MM.1S (cell line): ENCODE measurements at regions not wholly inside any gene's neighbourhood (a gene's known extent, or its start where the extent isn't known, plus 50 kb on each side); places are given as distances from the start of the nearest gene placed in this dataset.

Experiments
- DNase-seq: peaks from one replicate; pipeline ENCODE4 v3.0.0-alpha.2; 2015
- H2AFZ ChIP-seq: fragments of 300-600 bp; sonication (generic); 2 replicates; pipeline ENCODE4 v1.6.0; 2016; ENCODE audit warnings: antibody characterized with exemption, low read length
- H3F3A ChIP-seq: fragments of 300-600 bp; sonication (generic); 2 replicates; pipeline ENCODE4 v1.6.1; 2016; ENCODE audit warnings: mild to moderate bottlenecking, antibody characterized with exemption, low read length, moderate library complexity, mixed read lengths; ENCODE audit not compliant: insufficient read depth
- H3K27ac ChIP-seq: fragments of 300-600 bp; sonication (generic); 2 replicates; pipeline ENCODE4 v1.5.1; 2016; ENCODE audit warnings: mild to moderate bottlenecking, low read length
- H3K27me3 ChIP-seq: fragments of 300-600 bp; sonication (generic); replicated peaks from 2 replicates; pipeline ENCODE4 v1.6.0; 2016; ENCODE audit warnings: low read length; ENCODE audit not compliant: insufficient read depth
- H3K36me3 ChIP-seq: fragments of 300-600 bp; sonication (generic); replicated peaks from 2 replicates; pipeline ENCODE4 v1.6.1; 2016; ENCODE audit warnings: mild to moderate bottlenecking, low read length, mixed read lengths; ENCODE audit not compliant: insufficient read depth
- H3K4me1 ChIP-seq: fragments of 300-600 bp; sonication (generic); 2 replicates; pipeline ENCODE4 v1.6.1; 2016; ENCODE audit warnings: low read length, mixed read lengths
- H3K4me2 ChIP-seq: fragments of 300-600 bp; sonication (generic); 2 replicates; pipeline ENCODE4 v1.6.0; 2016; ENCODE audit warnings: low read depth, low read length
- H3K4me3 ChIP-seq: fragments of 300-600 bp; sonication (generic); 2 replicates; pipeline ENCODE4 v1.5.1; 2016; ENCODE audit warnings: low read length, mixed read lengths
- H3K79me2 ChIP-seq: fragments of 300-600 bp; sonication (generic); 2 replicates; pipeline ENCODE4 v1.6.1; 2016; ENCODE audit warnings: mixed run types, low read length, mixed read lengths
- H3K9ac ChIP-seq: fragments of 300-600 bp; sonication (generic); 2 replicates; pipeline ENCODE4 v1.6.1; 2016; ENCODE audit warnings: low read length, mixed read lengths
- H3K9me2 ChIP-seq: fragments of 300-600 bp; sonication (generic); replicated peaks from 2 replicates; pipeline ENCODE4 v1.6.1; 2016; ENCODE audit warnings: mild to moderate bottlenecking, low read length, mixed read lengths; ENCODE audit not compliant: insufficient read depth
- H3K9me3 ChIP-seq: fragments of 300-600 bp; sonication (generic); replicated peaks from 2 replicates; pipeline ENCODE4 v1.6.1; 2016; ENCODE audit warnings: mild to moderate bottlenecking, low read length, mixed read lengths; ENCODE audit not compliant: insufficient read depth
- H4K20me1 ChIP-seq: fragments of 300-600 bp; sonication (generic); 2 replicates; pipeline ENCODE4 v1.6.1; 2016; ENCODE audit warnings: mild to moderate bottlenecking, low read length, moderate library complexity, mixed read lengths; ENCODE audit not compliant: insufficient read depth
- CTCF ChIP-seq: fragments of 300-600 bp; sonication (generic); IDR thresholded peaks from 2 replicates; pipeline ENCODE4 v1.5.1; 2016; ENCODE audit warnings: antibody characterized with exemption, low read length, mixed read lengths
- EZH2 ChIP-seq: fragments of 300-600 bp; sonication (generic); optimal IDR thresholded peaks from 2 replicates; pipeline ENCODE3; 2017; ENCODE audit warnings: low read depth, mild to moderate bottlenecking, antibody characterized with exemption, low read length, mixed read lengths
- EZH2phosphoT487 ChIP-seq: fragments of 300-600 bp; sonication (generic); IDR thresholded peaks from 2 replicates; pipeline ENCODE4 v1.6.1; 2018; ENCODE audit warnings: antibody characterized with exemption, low read length

- H3K9ac ChIP-seq, result no peak overlapping the region
- H3K27ac ChIP-seq, result no peak overlapping the region
- TF ChIP-seq EZH2 (no peak), EZH2phosphoT487 (no peak), CTCF (no peak)
- H4K20me1 ChIP-seq, result no peaks in the 10 kb centered on the region
- H3K27me3 ChIP-seq, result no peaks in the 10 kb centered on the region
- H3K4me1 ChIP-seq, result no peaks in the 10 kb centered on the region
- no peak overlapping the region for H2AFZ ChIP-seq
- no peaks in the 10 kb centered on the region; the same call in 1 of the 2 replicates for H3F3A ChIP-seq
- H3K4me2 ChIP-seq, result no peak overlapping the region
- H3K4me3 ChIP-seq, result no peak overlapping the region
- no peaks in the 10 kb centered on the region for H3K9me2 ChIP-seq
- H3K79me2 ChIP-seq, result no peaks in the 10 kb centered on the region
- no peaks in the 10 kb centered on the region for H3K9me3 ChIP-seq
- DNase-seq, result no peak
- no peaks in the 10 kb centered on the region for H3K36me3 ChIP-seq
Measured at GRCh38 chr11:131077340-131077739, 161.1 kb upstream of the SNX19 start.

GRCh38 chr11:131079036-131079435 lies 162.8 kb upstream of the SNX19 start:
- H4K20me1 ChIP-seq, result no peaks in the 10 kb centered on the region
- H2AFZ ChIP-seq, result no peak overlapping the region
- H3K79me2 ChIP-seq, result no peaks in the 10 kb centered on the region
- no peaks in the 10 kb centered on the region for H3K4me1 ChIP-seq
- H3K27me3 ChIP-seq, result no peaks in the 10 kb centered on the region
- H3K9ac ChIP-seq, result no peak overlapping the region
- H3K4me3 ChIP-seq, result no peak overlapping the region
- H3K36me3 ChIP-seq, result no peaks in the 10 kb centered on the region
- H3K4me2 ChIP-seq, result no peak overlapping the region
- H3K27ac ChIP-seq, result no peak overlapping the region
- DNase-seq, result no peak
- TF ChIP-seq CTCF (no peak), EZH2 (no peak), EZH2phosphoT487 (no peak)
- H3K9me2 ChIP-seq, result no peaks in the 10 kb centered on the region
- no peaks in the 10 kb centered on the region for H3K9me3 ChIP-seq
- no peaks in the 10 kb centered on the region; the same call in 1 of the 2 replicates for H3F3A ChIP-seq

GRCh38 chr11:131089727-131090245 lies 173.5 kb upstream of the SNX19 start:
- Histone ChIP-seq H3K27me3 (no peaks in the 10 kb centered on the region), H3K9ac (no peak overlapping the region), H3K4me3 (no peak overlapping the region), H3K4me2 (no peak overlapping the region), H3K27ac (no peak overlapping the region), H2AFZ (no peak overlapping the region), H3K9me3 (no peaks in the 10 kb centered on the region), H3K79me2 (no peaks in the 10 kb centered on the region), H4K20me1 (no peaks in the 10 kb centered on the region), H3K36me3 (no peaks in the 10 kb centered on the region), H3K4me1 (no peaks in the 10 kb centered on the region), H3F3A (no peaks in the 10 kb centered on the region), H3K9me2 (no peaks in the 10 kb centered on the region)
- DNase-seq, result no peak
- TF ChIP-seq EZH2phosphoT487 (no peak), EZH2 (no peak), CTCF (no peak)
